GM12864 (cell line): ENCODE measurements at regions not wholly inside any gene's neighbourhood (a gene's known extent, or its start where the extent isn't known, plus 50 kb on each side); places are given as distances from the start of the nearest gene placed in this dataset.

Source experiments
- DNase-seq: peaks from one replicate; pipeline ENCODE4 v3.0.0-alpha.2; 2011; ENCODE audit warnings: low read depth
- H3K4me3 ChIP-seq: 2 replicates; pipeline ENCODE4 v1.5.1; 2011; ENCODE audit warnings: mild to moderate bottlenecking, low read depth, low read length, control low read depth
- CTCF ChIP-seq: IDR thresholded peaks from 2 replicates; pipeline ENCODE4 v1.5.1; 2011; ENCODE audit warnings: low read depth, mild to moderate bottlenecking, moderate library complexity, low read length, control low read depth, inconsistent platforms; ENCODE audit errors: missing control alignments

- no peak for DNase-seq
- H3K4me3 ChIP-seq, result no peak overlapping the region
- no peak for TF ChIP-seq CTCF
Measured at GRCh38 chr3:106719077-106719476, 658.2 kb upstream of the CCDC54 start.

- TF ChIP-seq CTCF, result no peak
- no peak overlapping the region for H3K4me3 ChIP-seq
- DNase-seq, result no peak
Measured at GRCh38 chr3:106719583-106719982, 657.7 kb upstream of the CCDC54 start.

GRCh38 chr3:106720510-106720909 lies 656.7 kb upstream of the CCDC54 start:
- no peak for DNase-seq
- no peak for TF ChIP-seq CTCF
- no peak overlapping the region for H3K4me3 ChIP-seq

GRCh38 chr3:106725566-106725965 lies 651.7 kb upstream of the CCDC54 start:
- DNase-seq, result no peak
- no peak overlapping the region for H3K4me3 ChIP-seq
- TF ChIP-seq CTCF, result no peak

- TF ChIP-seq CTCF, result no peak
- DNase-seq, result no peak
- no peak overlapping the region for H3K4me3 ChIP-seq
Measured at GRCh38 chr3:106728315-106729098, 648.7 kb upstream of the CCDC54 start.

- no peak for DNase-seq
- no peak for TF ChIP-seq CTCF
- H3K4me3 ChIP-seq, result no peak overlapping the region
Measured at GRCh38 chr3:106729481-106729880, 647.8 kb upstream of the CCDC54 start.

GRCh38 chr3:106731230-106731629 lies 646.0 kb upstream of the CCDC54 start:
- no peak overlapping the region for H3K4me3 ChIP-seq
- no peak for TF ChIP-seq CTCF
- no peak for DNase-seq
